Psoas muscle (tissue), 7 donors: ENCODE measurements at regions not wholly inside any gene's neighbourhood (a gene's known extent, or its start where the extent isn't known, plus 50 kb on each side); places are given as distances from the start of the nearest gene placed in this dataset.
A peak's percentile ranks its signal among the peaks of the same experiment; 100 is the strongest.

ENCODE experiments used
- ATAC-seq, 4 donors: fragments of 200-7000 bp; cut with Tn5 transposase; one replicate each; pipeline ENCODE4 v1.9.1; 2020; ENCODE audit warnings: moderate library complexity in 3 of 4, mild to moderate bottlenecking in 2 of 4
- DNase-seq, 2 donors: peaks; one replicate each; pipeline ENCODE4 v3.0.0-alpha.2; 2020
- H3K27ac ChIP-seq: fragments of 200-600 bp; one replicate; pipeline ENCODE4 v1.8.0; 2022
- H3K27me3 ChIP-seq, 3 donors: fragments of 200-600 bp in 1 of 3; one replicate each; pipeline versions ENCODE4 v1.6.1 to v1.8.0; 2013 to 2022; ENCODE audit warnings: low read length in 2 of 3, mild to moderate bottlenecking in 2 of 3, moderate library complexity in 1 of 3; ENCODE audit not compliant: insufficient read depth in 3 of 3
- H3K36me3 ChIP-seq, 2 donors: fragments of 200-600 bp in 1 of 2; one replicate each; pipeline versions ENCODE4 v1.6.1 to v1.8.0; 2013 to 2022; ENCODE audit warnings: low read depth in 1 of 2, mild to moderate bottlenecking in 1 of 2, moderate library complexity in 1 of 2; ENCODE audit not compliant: insufficient read depth in 1 of 2
- H3K4me1 ChIP-seq: fragments of 200-600 bp; one replicate; pipeline ENCODE4 v1.8.0; 2022
- H3K4me3 ChIP-seq: fragments of 200-600 bp; one replicate; pipeline ENCODE4 v1.8.0; 2022; ENCODE audit warnings: mild to moderate bottlenecking
- H3K9me3 ChIP-seq: fragments of 200-600 bp; one replicate; pipeline ENCODE4 v1.8.0; 2022
- CTCF ChIP-seq: fragments of 200-600 bp; IDR thresholded peaks from one replicate; pipeline ENCODE4 v1.8.0; 2022; ENCODE audit warnings: antibody characterized with exemption
- WGBS, 3 donors: extraction: QIAGEN DNeasy Blood & Tissue Kit; methylation state at CpG; one replicate each; pipeline versions ENCODE4 v1.1.6 to v1.1.7; 2013; 5-methylcytosine and 5-hydroxymethylcytosine counted together
- intact Hi-C, 2 donors: fragments of 100-400 bp; cut with DNase I; formaldehyde crosslinking; loops; one replicate each; pipeline versions ENCODE4 v1.11.0 to v1.14.2; 2022
- donor health status: healthy with polysubstance abuse.
- donor health status: DM: no; HTN: no; CAD: no; lungs with moderate emphysema.
- donor health status: Bipolar disorder and iron deficiency.
- donor health status: healthy.
- donor health status: DM: yes; HTN: yes; CAD: no.
- donor health status: DM: no; HTN: no; CAD: no.
- donor health status: DM: yes; HTN: yes; CAD: no.

GRCh38 chr2:120672526-120673204, 63.0 kb upstream of the GLI2 start:
- Histone ChIP-seq H3K27ac (no peak overlapping the region), H3K9me3 (no peaks in the 10 kb centered on the region), H3K4me1 (no peaks in the 10 kb centered on the region), H3K4me3 (no peak overlapping the region), H3K27me3 (peaks cover 0 to 26% (median 0%) of the 10 kb centered on the region in 3 donors), H3K36me3 (no peaks in the 10 kb centered on the region)
- no peak for TF ChIP-seq CTCF
- DNase-seq (no peak), ATAC-seq (no peak)
- intact Hi-C loops: loop anchor here (10.0 kb wide), 2 partner anchors 118 to 498 kb away; no protein-coding TSS in a partner anchor
- 89 to 93% (median 93%) methylated on average over 16 of the region's 16 CpGs for WGBS, 3 donors

- no peaks in the 10 kb centered on the region for H3K9me3 ChIP-seq
- no peak overlapping the region for H3K4me3 ChIP-seq
- DNase-seq (no peak), ATAC-seq (no peak)
- 88 to 94% (median 91%) methylated on average over 9 of the region's 9 CpGs for WGBS, 3 donors
- no peaks in the 10 kb centered on the region for H3K36me3 ChIP-seq
- no peak for TF ChIP-seq CTCF
- peaks cover 0 to 26% (median 0%) of the 10 kb centered on the region in 3 donors for H3K27me3 ChIP-seq
- H3K4me1 ChIP-seq: no peaks in the 10 kb centered on the region
- no peak overlapping the region for H3K27ac ChIP-seq
- intact Hi-C loops: loop anchor here (10.0 kb wide), 2 partner anchors 118 to 498 kb away; no protein-coding TSS in a partner anchor
Observed at GRCh38 chr2:120673205-120673550, 62.5 kb upstream of the GLI2 start.

GRCh38 chr2:120673571-120674061, 62.1 kb upstream of the GLI2 start:
- no peak for TF ChIP-seq CTCF

GRCh38 chr2:120674246-120675170, 61.2 kb upstream of the GLI2 start:
- no peak overlapping the region for H3K4me3 ChIP-seq
- no peaks in the 10 kb centered on the region for H3K4me1 ChIP-seq
- WGBS, 3 donors: 81 to 82% (median 82%) methylated on average over 21 of the region's 21 CpGs
- intact Hi-C loops: loop anchor here (5.0 to 10.0 kb wide), 3 partner anchors 120 to 500 kb away; no protein-coding TSS in a partner anchor
- DNase-seq: no peak
- H3K9me3 ChIP-seq: no peaks in the 10 kb centered on the region
- no peak for TF ChIP-seq CTCF
- ATAC-seq: no peak
- no peak overlapping the region for H3K27ac ChIP-seq
- H3K36me3 ChIP-seq: no peaks in the 10 kb centered on the region
- H3K27me3 ChIP-seq: peaks cover 0 to 18% (median 0%) of the 10 kb centered on the region in 3 donors

More at GRCh38 chr2:120673571-120674061, 62.1 kb upstream of the GLI2 start:
- Histone ChIP-seq H3K27me3 (peaks cover 0 to 25% (median 0%) of the 10 kb centered on the region in 3 donors), H3K9me3 (no peaks in the 10 kb centered on the region), H3K36me3 (no peaks in the 10 kb centered on the region), H3K4me3 (no peak overlapping the region), H3K4me1 (no peaks in the 10 kb centered on the region), H3K27ac (no peak overlapping the region)
- WGBS, 3 donors: 54 to 67% (median 59%) methylated on average over 13 of the region's 13 CpGs
- ATAC-seq: peak in 3 of 4 donors; percentile 30 to 39 (median 39)
- no peak for DNase-seq
- intact Hi-C loops: loop anchor here (10.0 kb wide), 2 partner anchors 119 to 499 kb away; no protein-coding TSS in a partner anchor
